MM.1S (cell line): ENCODE measurements at regions not wholly inside any gene's neighbourhood (a gene's known extent, or its start where the extent isn't known, plus 50 kb on each side); places are given as distances from the start of the nearest gene placed in this dataset.

Experiments
- DNase-seq: peaks from one replicate; pipeline ENCODE4 v3.0.0-alpha.2; 2015
- H2AFZ ChIP-seq: fragments of 300-600 bp; sonication (generic); 2 replicates; pipeline ENCODE4 v1.6.0; 2016; ENCODE audit warnings: antibody characterized with exemption, low read length
- H3F3A ChIP-seq: fragments of 300-600 bp; sonication (generic); 2 replicates; pipeline ENCODE4 v1.6.1; 2016; ENCODE audit warnings: mild to moderate bottlenecking, antibody characterized with exemption, low read length, moderate library complexity, mixed read lengths; ENCODE audit not compliant: insufficient read depth
- H3K27ac ChIP-seq: fragments of 300-600 bp; sonication (generic); 2 replicates; pipeline ENCODE4 v1.5.1; 2016; ENCODE audit warnings: mild to moderate bottlenecking, low read length
- H3K27me3 ChIP-seq: fragments of 300-600 bp; sonication (generic); replicated peaks from 2 replicates; pipeline ENCODE4 v1.6.0; 2016; ENCODE audit warnings: low read length; ENCODE audit not compliant: insufficient read depth
- H3K36me3 ChIP-seq: fragments of 300-600 bp; sonication (generic); replicated peaks from 2 replicates; pipeline ENCODE4 v1.6.1; 2016; ENCODE audit warnings: mild to moderate bottlenecking, low read length, mixed read lengths; ENCODE audit not compliant: insufficient read depth
- H3K4me1 ChIP-seq: fragments of 300-600 bp; sonication (generic); 2 replicates; pipeline ENCODE4 v1.6.1; 2016; ENCODE audit warnings: low read length, mixed read lengths
- H3K4me2 ChIP-seq: fragments of 300-600 bp; sonication (generic); 2 replicates; pipeline ENCODE4 v1.6.0; 2016; ENCODE audit warnings: low read depth, low read length
- H3K4me3 ChIP-seq: fragments of 300-600 bp; sonication (generic); 2 replicates; pipeline ENCODE4 v1.5.1; 2016; ENCODE audit warnings: low read length, mixed read lengths
- H3K79me2 ChIP-seq: fragments of 300-600 bp; sonication (generic); 2 replicates; pipeline ENCODE4 v1.6.1; 2016; ENCODE audit warnings: mixed run types, low read length, mixed read lengths
- H3K9ac ChIP-seq: fragments of 300-600 bp; sonication (generic); 2 replicates; pipeline ENCODE4 v1.6.1; 2016; ENCODE audit warnings: low read length, mixed read lengths
- H3K9me2 ChIP-seq: fragments of 300-600 bp; sonication (generic); replicated peaks from 2 replicates; pipeline ENCODE4 v1.6.1; 2016; ENCODE audit warnings: mild to moderate bottlenecking, low read length, mixed read lengths; ENCODE audit not compliant: insufficient read depth
- H3K9me3 ChIP-seq: fragments of 300-600 bp; sonication (generic); replicated peaks from 2 replicates; pipeline ENCODE4 v1.6.1; 2016; ENCODE audit warnings: mild to moderate bottlenecking, low read length, mixed read lengths; ENCODE audit not compliant: insufficient read depth
- H4K20me1 ChIP-seq: fragments of 300-600 bp; sonication (generic); 2 replicates; pipeline ENCODE4 v1.6.1; 2016; ENCODE audit warnings: mild to moderate bottlenecking, low read length, moderate library complexity, mixed read lengths; ENCODE audit not compliant: insufficient read depth
- CTCF ChIP-seq: fragments of 300-600 bp; sonication (generic); IDR thresholded peaks from 2 replicates; pipeline ENCODE4 v1.5.1; 2016; ENCODE audit warnings: antibody characterized with exemption, low read length, mixed read lengths
- EZH2 ChIP-seq: fragments of 300-600 bp; sonication (generic); optimal IDR thresholded peaks from 2 replicates; pipeline ENCODE3; 2017; ENCODE audit warnings: low read depth, mild to moderate bottlenecking, antibody characterized with exemption, low read length, mixed read lengths
- EZH2phosphoT487 ChIP-seq: fragments of 300-600 bp; sonication (generic); IDR thresholded peaks from 2 replicates; pipeline ENCODE4 v1.6.1; 2018; ENCODE audit warnings: antibody characterized with exemption, low read length

GRCh38 chr13:54573186-54573585 is 1544.6 kb downstream of the OLFM4 start:
- H3K9me3 ChIP-seq: no peaks in the 10 kb centered on the region

GRCh38 chr13:54574791-54575190 is 1546.2 kb downstream of the OLFM4 start:
- H3K9me3 ChIP-seq: no peaks in the 10 kb centered on the region
- no peaks in the 10 kb centered on the region for H3K4me1 ChIP-seq
- no peak overlapping the region for H2AFZ ChIP-seq
- DNase-seq: no peak
- H3K27me3 ChIP-seq: no peaks in the 10 kb centered on the region
- H3K27ac ChIP-seq: no peak overlapping the region
- H3K4me3 ChIP-seq: no peak overlapping the region
- H3K79me2 ChIP-seq: no peaks in the 10 kb centered on the region
- H3K36me3 ChIP-seq: no peaks in the 10 kb centered on the region
- TF ChIP-seq CTCF (no peak), EZH2 (no peak), EZH2phosphoT487 (no peak)
- H3F3A ChIP-seq: no peaks in the 10 kb centered on the region
- no peaks in the 10 kb centered on the region for H3K9me2 ChIP-seq
- H4K20me1 ChIP-seq: no peaks in the 10 kb centered on the region
- H3K4me2 ChIP-seq: no peak overlapping the region
- H3K9ac ChIP-seq: no peak overlapping the region

More at GRCh38 chr13:54573186-54573585, 1544.6 kb downstream of the OLFM4 start:
- no peak overlapping the region for H3K4me3 ChIP-seq
- no peaks in the 10 kb centered on the region for H3K4me1 ChIP-seq
- TF ChIP-seq EZH2phosphoT487: no peak
- TF ChIP-seq CTCF: no peak
- no peak for TF ChIP-seq EZH2
- H3K9me2 ChIP-seq: no peaks in the 10 kb centered on the region
- no peak overlapping the region for H3K4me2 ChIP-seq
- no peak overlapping the region for H3K27ac ChIP-seq
- no peaks in the 10 kb centered on the region for H3K36me3 ChIP-seq
- H2AFZ ChIP-seq: no peak overlapping the region
- no peaks in the 10 kb centered on the region for H3K27me3 ChIP-seq
- no peaks in the 10 kb centered on the region for H3F3A ChIP-seq
- no peaks in the 10 kb centered on the region for H3K79me2 ChIP-seq
- H4K20me1 ChIP-seq: no peaks in the 10 kb centered on the region
- DNase-seq: no peak
- H3K9ac ChIP-seq: no peak overlapping the region

GRCh38 chr13:54591540-54591939 is 1562.9 kb downstream of the OLFM4 start:
- H3K4me3 ChIP-seq: no peak overlapping the region
- no peaks in the 10 kb centered on the region for H3K4me1 ChIP-seq
- no peak for DNase-seq
- H3K4me2 ChIP-seq: no peak overlapping the region
- no peaks in the 10 kb centered on the region for H3K9me2 ChIP-seq
- H4K20me1 ChIP-seq: no peaks in the 10 kb centered on the region
- no peaks in the 10 kb centered on the region for H3F3A ChIP-seq
- H3K79me2 ChIP-seq: no peaks in the 10 kb centered on the region
- TF ChIP-seq CTCF (no peak), EZH2phosphoT487 (no peak), EZH2 (no peak)
- H3K9ac ChIP-seq: no peak overlapping the region
- no peaks in the 10 kb centered on the region for H3K27me3 ChIP-seq
- H3K36me3 ChIP-seq: no peaks in the 10 kb centered on the region
- no peak overlapping the region for H3K27ac ChIP-seq
- no peaks in the 10 kb centered on the region for H3K9me3 ChIP-seq
- H2AFZ ChIP-seq: no peak overlapping the region

- Histone ChIP-seq H3K36me3 (no peaks in the 10 kb centered on the region), H3K27ac (no peak overlapping the region), H3K4me1 (no peaks in the 10 kb centered on the region), H3K9ac (no peak overlapping the region), H3F3A (no peaks in the 10 kb centered on the region), H3K79me2 (no peaks in the 10 kb centered on the region), H3K9me3 (no peaks in the 10 kb centered on the region), H4K20me1 (no peaks in the 10 kb centered on the region), H3K4me2 (no peak overlapping the region), H3K27me3 (no peaks in the 10 kb centered on the region), H3K9me2 (no peaks in the 10 kb centered on the region), H2AFZ (no peak overlapping the region), H3K4me3 (no peak overlapping the region)
- no peak for TF ChIP-seq EZH2
- TF ChIP-seq CTCF: no peak
- TF ChIP-seq EZH2phosphoT487: no peak
- DNase-seq: no peak
These were observed 1563.6 kb downstream of the OLFM4 start for GRCh38 chr13:54592201-54592600.
